Large intestine (tissue), 3 donors: ENCODE measurements at regions not wholly inside any gene's neighbourhood (a gene's known extent, or its start where the extent isn't known, plus 50 kb on each side); places are given as distances from the start of the nearest gene placed in this dataset.

Source experiments
- DNase-seq, 2 donors: peaks; one replicate each; pipeline versions ENCODE4 v3.0.0 to v3.0.0-alpha.2; 2013
- H3K27ac ChIP-seq: one replicate; pipeline ENCODE4 v1.5.1; 2013; ENCODE audit warnings: low read length
- H3K27me3 ChIP-seq: 2 replicates; pipeline ENCODE4 v1.6.1; 2013; ENCODE audit warnings: low read length; ENCODE audit not compliant: control insufficient read depth, insufficient read depth
- H3K36me3 ChIP-seq: 2 replicates; pipeline ENCODE4 v1.6.1; 2013; ENCODE audit warnings: low read length; ENCODE audit not compliant: control insufficient read depth, insufficient read depth
- H3K4me1 ChIP-seq: one replicate; pipeline ENCODE4 v1.6.1; 2013; ENCODE audit warnings: low read length; ENCODE audit not compliant: control insufficient read depth, insufficient read depth
- H3K4me3 ChIP-seq: one replicate; pipeline ENCODE4 v1.5.1; 2013; ENCODE audit warnings: low read length
- H3K9me3 ChIP-seq: one replicate; pipeline ENCODE4 v1.6.1; 2013; ENCODE audit warnings: mild to moderate bottlenecking, low read depth, low read length, moderate library complexity; ENCODE audit not compliant: control insufficient read depth
- WGBS: methylation state at CpG from one replicate; pipeline ENCODE4 v1.1.5; 2013; ENCODE audit warnings: low lambda C conversion rate; ENCODE audit not compliant: insufficient coverage; 5-methylcytosine and 5-hydroxymethylcytosine counted together

DNA sequence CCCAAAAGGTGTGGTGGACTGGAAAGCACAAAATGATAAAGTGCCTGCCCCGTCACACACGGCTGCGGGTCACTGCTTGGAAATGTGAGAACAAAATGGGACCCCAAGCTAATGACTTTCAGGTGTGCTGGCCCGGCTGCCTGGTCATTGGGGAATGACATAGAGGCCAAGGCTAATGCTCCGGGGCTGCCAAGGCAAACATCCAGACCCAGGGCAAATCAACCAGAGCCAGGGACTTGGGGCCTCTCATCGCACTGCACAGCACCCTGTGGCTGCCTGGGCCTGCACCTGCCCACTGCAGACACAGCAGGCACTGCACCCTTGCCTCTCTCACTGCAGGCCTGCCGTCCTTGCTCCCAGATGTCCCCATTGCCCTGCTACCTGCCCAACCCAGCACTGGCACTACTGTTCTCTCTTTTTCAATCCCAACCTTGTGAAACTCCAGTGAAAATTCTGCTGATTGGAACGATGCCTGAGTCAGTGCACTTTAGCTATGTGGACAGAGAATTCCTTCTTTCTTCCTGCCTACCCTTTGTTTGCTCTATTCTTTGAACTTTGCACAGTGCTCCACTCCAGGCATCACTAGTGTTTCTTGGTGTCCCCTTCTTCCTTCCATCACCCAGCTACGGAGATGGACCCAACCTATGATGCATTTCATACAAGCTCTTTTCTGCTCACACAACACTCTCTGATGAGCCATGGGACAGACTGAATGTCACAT is 849.5 kb downstream of the MAFB start:
- no peaks in the 10 kb centered on the region for H3K27me3 ChIP-seq
- H3K27ac ChIP-seq, result no peak overlapping the region
- no peaks in the 10 kb centered on the region for H3K4me1 ChIP-seq
- H3K9me3 ChIP-seq, result no peaks in the 10 kb centered on the region
- H3K4me3 ChIP-seq, result no peak overlapping the region
- no CpG with 5 or more reads among the region's 9 CpGs for WGBS
- no peak for DNase-seq
- H3K36me3 ChIP-seq, result no peaks in the 10 kb centered on the region

DNA sequence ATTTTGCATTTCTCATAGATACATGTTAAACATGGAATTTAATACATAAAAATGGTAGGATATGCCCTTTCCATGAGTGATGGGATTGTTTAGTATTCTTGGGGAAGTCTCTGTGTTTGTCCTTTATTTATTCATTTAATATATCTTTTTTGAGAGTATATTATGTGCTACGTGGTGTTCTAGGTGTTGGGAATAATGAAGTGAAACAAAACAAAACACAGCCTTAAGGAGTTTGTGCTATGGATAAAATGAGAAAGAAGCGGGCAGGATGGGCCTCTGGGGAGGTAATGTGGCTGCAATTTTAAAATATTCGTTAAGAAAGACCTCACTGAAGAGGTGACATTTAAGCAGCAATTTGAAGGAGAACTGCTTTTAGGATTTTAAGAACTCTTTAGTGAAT is 851.5 kb downstream of the MAFB start:
- no peaks in the 10 kb centered on the region for H3K4me1 ChIP-seq
- 86% methylated on average over 2 of the region's 3 CpGs for whole genome bisulfite sequencing

DNA sequence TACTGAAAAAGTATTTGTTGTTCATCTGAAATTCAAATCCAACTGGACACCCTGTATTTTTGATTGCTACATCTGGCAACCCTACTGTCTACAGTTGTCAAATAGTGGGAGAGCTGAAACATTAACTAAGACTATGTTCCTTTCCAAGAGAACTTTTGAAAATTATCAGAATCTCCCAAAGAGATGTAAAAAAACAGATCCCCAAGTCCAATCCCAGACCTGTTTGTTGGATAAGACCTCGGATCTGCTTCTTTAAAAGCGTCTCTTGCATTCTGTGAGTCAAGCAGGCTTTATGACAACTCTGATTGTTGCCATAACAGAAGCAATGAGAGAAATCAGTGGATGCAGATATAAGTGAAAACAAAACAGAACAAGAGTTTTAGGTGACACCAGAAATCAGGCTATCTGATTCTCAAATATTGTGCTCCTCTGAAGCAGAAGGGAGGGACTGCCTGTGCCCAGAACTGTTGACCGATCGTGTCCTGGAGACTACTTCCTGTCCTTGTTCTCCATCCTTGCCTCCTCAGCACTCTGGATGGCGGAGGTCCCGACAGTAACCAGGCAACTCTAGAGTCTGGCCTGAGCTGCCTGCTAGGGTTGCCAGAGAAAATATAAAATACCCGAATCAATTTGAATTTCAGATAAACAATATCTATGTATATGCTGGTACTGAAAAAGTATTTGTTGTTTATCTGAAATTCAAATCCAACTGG is 853.8 kb downstream of the MAFB start:
- no peak for DNase-seq
- Histone ChIP-seq H3K36me3 (no peaks in the 10 kb centered on the region), H3K9me3 (no peaks in the 10 kb centered on the region), H3K27ac (no peak overlapping the region), H3K4me3 (no peak overlapping the region), H3K27me3 (no peaks in the 10 kb centered on the region), H3K4me1 (no peaks in the 10 kb centered on the region)
- no CpG with 5 or more reads among the region's 7 CpGs for WGBS

More for the DNA sequence above, 851.5 kb downstream of the MAFB start:
- no peak overlapping the region for H3K27ac ChIP-seq
- H3K27me3 ChIP-seq, result no peaks in the 10 kb centered on the region
- no peak for DNase-seq
- H3K4me3 ChIP-seq, result no peak overlapping the region
- no peaks in the 10 kb centered on the region for H3K36me3 ChIP-seq
- no peaks in the 10 kb centered on the region for H3K9me3 ChIP-seq

- Histone ChIP-seq H3K36me3 (no peaks in the 10 kb centered on the region), H3K27me3 (no peaks in the 10 kb centered on the region), H3K27ac (no peak overlapping the region), H3K9me3 (no peaks in the 10 kb centered on the region), H3K4me3 (no peak overlapping the region), H3K4me1 (no peaks in the 10 kb centered on the region)
- DNase-seq, result no peak
- WGBS, result no CpG with 5 or more reads among the region's 2 CpGs
Observed at GRCh38 chr20:39830903-39831302, 858.1 kb downstream of the MAFB start.

DNA sequence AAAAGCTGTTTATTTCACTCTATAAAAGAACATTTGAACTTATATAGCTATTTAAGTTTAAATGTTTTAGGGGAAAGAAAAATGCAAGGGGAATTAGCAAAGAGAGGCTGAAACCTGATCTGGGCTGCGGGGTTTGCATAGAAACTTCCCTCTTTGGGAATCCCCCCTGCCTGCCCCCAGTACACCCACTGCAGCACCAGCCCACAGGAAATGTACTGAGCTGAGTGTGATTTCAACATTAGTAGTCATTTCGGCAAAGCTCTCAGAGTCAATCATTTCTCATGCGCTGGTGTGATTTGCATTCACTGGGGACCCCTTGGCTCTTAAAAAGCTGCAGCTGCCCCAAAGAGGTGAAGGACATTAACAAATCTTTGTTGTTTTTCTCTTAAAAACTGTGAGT is 859.4 kb downstream of the MAFB start:
- DNase-seq, result no peak
- Histone ChIP-seq H3K4me3 (no peak overlapping the region), H3K27me3 (no peaks in the 10 kb centered on the region), H3K27ac (no peak overlapping the region), H3K4me1 (no peaks in the 10 kb centered on the region), H3K36me3 (no peaks in the 10 kb centered on the region), H3K9me3 (no peaks in the 10 kb centered on the region)
- WGBS, result 60% methylated on average over 1 of the region's 3 CpGs

GRCh38 chr20:39829256-39829655 is 859.8 kb downstream of the MAFB start:
- Histone ChIP-seq H3K9me3 (no peaks in the 10 kb centered on the region), H3K4me1 (no peaks in the 10 kb centered on the region), H3K27me3 (no peaks in the 10 kb centered on the region), H3K27ac (no peak overlapping the region), H3K36me3 (no peaks in the 10 kb centered on the region), H3K4me3 (no peak overlapping the region)
- no CpG with 5 or more reads among the region's 3 CpGs for WGBS
- no peak for DNase-seq

DNA sequence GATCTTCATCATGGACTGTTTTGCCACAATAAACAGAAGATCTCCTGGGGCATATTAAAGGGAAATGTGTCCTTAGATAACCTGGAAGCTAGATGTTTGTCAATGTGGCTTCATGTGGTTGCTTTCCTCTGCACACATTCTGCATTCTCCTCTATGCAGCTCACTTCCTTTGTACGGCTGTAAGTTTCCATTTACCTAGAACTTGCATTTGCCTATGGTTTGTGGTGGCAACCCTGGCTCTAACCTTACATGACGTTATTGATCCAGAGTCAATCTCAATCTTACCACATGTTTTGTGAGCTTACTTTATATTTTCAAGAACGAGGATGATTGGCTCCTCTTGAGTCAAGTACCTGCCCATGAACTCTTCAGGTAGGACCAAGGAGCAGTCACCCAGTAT is 863.1 kb downstream of the MAFB start:
- H3K36me3 ChIP-seq, result no peaks in the 10 kb centered on the region
- no peaks in the 10 kb centered on the region for H3K9me3 ChIP-seq
- H3K4me3 ChIP-seq, result no peak overlapping the region
- no peak overlapping the region for H3K27ac ChIP-seq
- no peak for DNase-seq
- WGBS, result no CpG with 5 or more reads among the region's 3 CpGs
- no peaks in the 10 kb centered on the region for H3K4me1 ChIP-seq
- H3K27me3 ChIP-seq, result no peaks in the 10 kb centered on the region

DNA sequence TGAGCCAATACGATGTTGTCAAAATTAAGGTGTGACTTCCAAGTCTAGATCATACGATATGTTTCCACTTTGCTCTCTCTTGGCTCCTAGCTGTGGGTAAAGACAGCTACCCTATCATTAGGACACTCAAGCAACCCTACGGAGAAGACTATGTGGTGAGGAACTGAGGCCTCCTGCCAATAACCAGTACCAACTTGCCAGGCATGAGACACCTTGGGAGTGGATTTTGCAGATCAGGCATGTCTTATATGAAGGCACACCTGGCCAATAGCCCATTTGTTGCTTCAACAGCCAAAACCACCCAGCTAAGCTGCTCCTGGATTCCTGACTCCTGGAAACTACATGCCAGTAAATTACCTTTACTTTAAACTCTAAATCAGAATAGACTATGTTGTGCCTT is 863.4 kb downstream of the DHX35 start:
- Histone ChIP-seq H3K27me3 (no peaks in the 10 kb centered on the region), H3K27ac (no peak overlapping the region), H3K4me1 (no peaks in the 10 kb centered on the region), H3K4me3 (no peak overlapping the region), H3K9me3 (no peaks in the 10 kb centered on the region), H3K36me3 (no peaks in the 10 kb centered on the region)
- no peak for DNase-seq
- WGBS, result no CpG with 5 or more reads among the region's 3 CpGs

DNA sequence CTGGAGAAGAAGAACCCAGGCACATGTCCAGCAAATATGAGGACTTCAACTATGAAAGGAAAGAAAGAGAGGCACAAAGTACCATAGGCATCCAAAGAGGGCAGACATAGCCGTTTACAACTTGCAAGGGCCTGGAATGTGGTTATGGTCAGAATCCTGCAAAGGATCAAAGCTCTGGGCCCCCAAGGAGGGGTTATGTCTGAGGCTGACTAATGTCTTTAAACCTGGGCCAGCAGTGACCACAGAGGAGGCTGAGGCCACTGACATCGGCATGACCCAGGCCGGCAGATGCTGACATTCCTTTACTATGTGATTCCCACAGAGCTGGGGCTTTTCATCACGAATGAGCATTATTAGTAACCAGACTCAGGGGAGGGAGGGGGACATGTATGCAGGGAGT is 861.1 kb downstream of the DHX35 start:
- DNase-seq, result no peak
- no CpG with 5 or more reads among the region's 4 CpGs for WGBS
- Histone ChIP-seq H3K36me3 (no peaks in the 10 kb centered on the region), H3K4me3 (no peak overlapping the region), H3K27ac (no peak overlapping the region), H3K4me1 (no peaks in the 10 kb centered on the region), H3K27me3 (no peaks in the 10 kb centered on the region), H3K9me3 (no peaks in the 10 kb centered on the region)

- Histone ChIP-seq H3K9me3 (no peaks in the 10 kb centered on the region), H3K4me1 (no peaks in the 10 kb centered on the region), H3K36me3 (no peaks in the 10 kb centered on the region), H3K27me3 (no peaks in the 10 kb centered on the region), H3K4me3 (no peak overlapping the region), H3K27ac (no peak overlapping the region)
- WGBS, result 71% methylated on average over 1 of the region's 3 CpGs
- DNase-seq, result no peak
Observed at GRCh38 chr20:39822667-39823066, 860.5 kb downstream of the DHX35 start.
